HFFc6 (cell line): ENCODE measurements at regions not wholly inside any gene's neighbourhood (a gene's known extent, or its start where the extent isn't known, plus 50 kb on each side); places are given as distances from the start of the nearest gene placed in this dataset.

Source experiments
- DNase-seq: peaks from one replicate; pipeline ENCODE4 v3.0.0-alpha.2; 2018
- H3K27ac Mint-ChIP-seq: 2 replicates; pipeline ENCODE4 v1.8.0; 2020; ENCODE audit warnings: mild to moderate bottlenecking, mixed read lengths
- H3K27me3 Mint-ChIP-seq: 2 replicates; pipeline ENCODE4 v1.8.0; 2021; ENCODE audit warnings: mild to moderate bottlenecking, moderate library complexity, mixed read lengths; ENCODE audit not compliant: insufficient read depth
- H3K36me3 Mint-ChIP-seq: 2 replicates; pipeline ENCODE4 v1.8.0; 2021; ENCODE audit warnings: low read depth, mixed read lengths
- H3K4me1 Mint-ChIP-seq: 2 replicates; pipeline ENCODE4 v1.8.0; 2020; ENCODE audit warnings: low read depth, mixed read lengths
- H3K4me3 Mint-ChIP-seq: 2 replicates; pipeline ENCODE4 v1.8.0; 2020; ENCODE audit warnings: mild to moderate bottlenecking, moderate library complexity, mixed read lengths
- H3K9me3 Mint-ChIP-seq: 2 replicates; pipeline ENCODE4 v1.8.0; 2020; ENCODE audit warnings: mild to moderate bottlenecking, mixed read lengths
- TF ChIP-seq, protein P1 (sequence below): fragments of 200-600 bp; sonication (generic); IDR thresholded peaks from 2 replicates; pipeline ENCODE4 v1.5.0; 2021; ENCODE audit warnings: antibody characterized with exemption, mild to moderate bottlenecking

DNA sequence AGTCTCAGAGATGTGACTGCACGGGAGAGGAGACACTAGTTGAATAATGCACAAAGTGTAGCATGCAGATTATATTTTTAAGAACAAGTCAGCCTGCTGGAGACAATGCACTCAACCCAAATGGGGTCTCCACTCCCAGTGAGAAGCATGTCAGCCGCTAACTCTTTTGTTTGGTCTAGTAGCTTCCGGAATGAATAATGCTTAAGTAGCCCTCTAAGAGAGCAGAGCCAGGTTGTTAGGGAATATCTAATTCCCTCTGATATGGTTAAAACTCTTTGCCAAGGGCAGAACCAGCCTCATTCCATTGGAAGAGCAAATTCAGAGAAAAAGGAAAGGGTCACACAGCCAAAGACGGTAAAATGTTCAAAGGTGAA is 80.4 kb downstream of the DAD1 start:
- no peak for DNase-seq
- TF ChIP-seq, protein P1, sequence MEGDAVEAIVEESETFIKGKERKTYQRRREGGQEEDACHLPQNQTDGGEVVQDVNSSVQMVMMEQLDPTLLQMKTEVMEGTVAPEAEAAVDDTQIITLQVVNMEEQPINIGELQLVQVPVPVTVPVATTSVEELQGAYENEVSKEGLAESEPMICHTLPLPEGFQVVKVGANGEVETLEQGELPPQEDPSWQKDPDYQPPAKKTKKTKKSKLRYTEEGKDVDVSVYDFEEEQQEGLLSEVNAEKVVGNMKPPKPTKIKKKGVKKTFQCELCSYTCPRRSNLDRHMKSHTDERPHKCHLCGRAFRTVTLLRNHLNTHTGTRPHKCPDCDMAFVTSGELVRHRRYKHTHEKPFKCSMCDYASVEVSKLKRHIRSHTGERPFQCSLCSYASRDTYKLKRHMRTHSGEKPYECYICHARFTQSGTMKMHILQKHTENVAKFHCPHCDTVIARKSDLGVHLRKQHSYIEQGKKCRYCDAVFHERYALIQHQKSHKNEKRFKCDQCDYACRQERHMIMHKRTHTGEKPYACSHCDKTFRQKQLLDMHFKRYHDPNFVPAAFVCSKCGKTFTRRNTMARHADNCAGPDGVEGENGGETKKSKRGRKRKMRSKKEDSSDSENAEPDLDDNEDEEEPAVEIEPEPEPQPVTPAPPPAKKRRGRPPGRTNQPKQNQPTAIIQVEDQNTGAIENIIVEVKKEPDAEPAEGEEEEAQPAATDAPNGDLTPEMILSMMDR, result no peak
- H3K27me3 Mint-ChIP-seq, result no peaks in the 10 kb centered on the region; the same call in 1 of the 2 replicates
- H3K4me1 Mint-ChIP-seq, result peaks cover 34% of the 10 kb centered on the region
- H3K36me3 Mint-ChIP-seq, result no peaks in the 10 kb centered on the region
- H3K9me3 Mint-ChIP-seq, result no peaks in the 10 kb centered on the region
- no peak overlapping the region for H3K27ac Mint-ChIP-seq
- H3K4me3 Mint-ChIP-seq, result no peak overlapping the region

DNA sequence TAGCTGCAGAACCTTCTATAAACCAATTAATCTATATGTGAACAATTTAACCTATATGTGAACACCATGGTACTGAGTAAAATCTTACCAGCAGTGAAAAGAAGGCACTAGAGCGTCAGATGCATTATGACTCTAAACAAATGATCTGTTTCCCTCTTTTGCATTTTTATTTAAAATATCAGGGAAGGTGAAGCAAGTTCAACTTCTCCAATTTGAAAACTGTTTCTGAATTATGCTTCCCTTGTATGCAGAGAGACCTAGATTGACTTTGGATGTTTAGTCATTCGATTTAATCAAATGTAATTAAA is 80.9 kb downstream of the DAD1 start:
- Mint-ChIP-seq H3K27me3 (peaks cover under 1% of the 10 kb centered on the region; the same call in 1 of the 2 replicates), H3K4me1 (peaks cover 29% of the 10 kb centered on the region), H3K27ac (no peak overlapping the region), H3K9me3 (no peaks in the 10 kb centered on the region), H3K36me3 (no peaks in the 10 kb centered on the region), H3K4me3 (no peak overlapping the region)
- TF ChIP-seq, protein P1, result no peak
- DNase-seq, result no peak

DNA sequence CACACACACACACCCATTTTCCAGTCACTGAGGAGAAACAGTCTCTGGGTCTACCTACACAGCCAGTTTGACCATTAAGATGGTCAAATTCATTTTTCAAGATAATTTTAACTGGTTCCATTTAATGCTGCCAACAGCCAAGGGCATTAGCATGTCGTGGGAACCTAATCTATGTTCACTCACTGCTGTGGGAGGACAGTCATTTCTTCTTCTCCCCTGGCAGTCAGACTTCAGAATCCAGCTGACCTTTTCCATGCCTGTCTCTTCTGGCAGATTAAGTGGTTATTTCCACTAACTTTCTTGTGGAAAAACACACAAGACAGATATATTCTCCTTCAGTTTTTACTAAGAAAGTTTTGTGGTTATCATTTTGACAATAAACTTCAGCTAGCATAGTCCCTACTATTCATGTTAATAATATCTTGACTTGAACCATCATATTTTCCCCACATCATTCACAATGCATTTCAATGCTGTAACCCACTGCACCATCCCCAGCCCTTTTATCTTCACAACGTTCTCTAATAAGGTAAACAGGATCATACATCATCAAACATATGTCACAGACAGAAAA is 82.2 kb downstream of the DAD1 start:
- Mint-ChIP-seq H3K4me3 (no peak overlapping the region), H3K27me3 (peaks cover 6% of the 10 kb centered on the region; the same call in 1 of the 2 replicates), H3K27ac (no peak overlapping the region), H3K36me3 (no peaks in the 10 kb centered on the region), H3K4me1 (peaks cover 21% of the 10 kb centered on the region), H3K9me3 (no peaks in the 10 kb centered on the region)
- TF ChIP-seq, protein P1, result no peak
- DNase-seq, result no peak

DNA sequence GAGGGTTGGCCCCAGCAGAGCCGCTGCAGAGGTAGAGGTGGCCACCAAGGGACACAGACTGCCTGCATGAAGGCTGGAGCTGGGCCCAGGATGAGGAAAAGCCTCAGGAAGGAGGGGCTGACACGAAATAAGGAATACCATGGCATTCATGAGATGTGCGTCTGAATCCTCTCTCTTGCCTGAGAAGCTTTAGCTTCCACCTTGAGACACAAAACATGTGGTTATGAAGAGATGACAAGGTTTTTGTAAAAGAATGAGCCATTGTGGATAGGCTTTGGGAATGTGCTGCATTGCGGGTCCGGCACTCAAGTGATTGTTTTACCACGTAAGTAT is 82.7 kb downstream of the DAD1 start:
- no peak for DNase-seq
- Mint-ChIP-seq H3K36me3 (no peaks in the 10 kb centered on the region), H3K27me3 (peaks cover 6% of the 10 kb centered on the region; the same call in 1 of the 2 replicates), H3K27ac (no peak overlapping the region), H3K4me3 (no peak overlapping the region), H3K4me1 (peaks cover 18% of the 10 kb centered on the region), H3K9me3 (no peaks in the 10 kb centered on the region)
- TF ChIP-seq, protein P1, result no peak

DNA sequence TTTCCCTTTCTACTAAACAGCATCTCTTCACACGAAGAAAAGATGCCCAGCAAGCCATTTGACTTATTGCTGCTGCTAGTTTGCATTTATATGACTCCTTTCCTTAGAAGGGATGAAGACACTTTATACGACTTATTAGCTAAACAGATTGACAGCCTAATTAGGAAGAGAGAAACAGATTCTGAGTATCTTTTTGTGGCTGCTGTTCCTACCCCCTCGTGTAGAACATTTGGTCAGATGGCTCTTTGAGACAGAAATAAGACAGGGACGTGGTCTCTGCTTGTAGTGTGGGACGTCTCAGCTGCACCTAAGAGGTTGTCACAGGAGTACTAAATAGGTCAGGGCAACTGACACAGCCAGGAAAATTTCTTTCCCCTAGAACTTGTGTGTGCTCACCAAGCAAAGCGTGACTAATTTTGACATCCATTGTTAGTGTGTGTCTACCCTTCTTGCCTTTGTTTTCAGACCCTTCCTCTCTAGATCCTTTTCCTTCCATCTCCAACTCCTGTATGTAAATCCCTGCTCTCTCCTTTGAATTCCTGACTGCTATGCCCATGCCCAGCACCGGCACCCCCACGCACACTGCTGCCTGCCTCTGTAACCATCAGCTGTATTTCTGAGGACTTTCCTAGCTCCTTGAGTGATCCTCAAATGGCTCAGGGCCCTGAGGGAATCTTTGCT is 83.2 kb downstream of the DAD1 start:
- peaks cover 6% of the 10 kb centered on the region; the same call in 1 of the 2 replicates for H3K27me3 Mint-ChIP-seq
- H3K4me3 Mint-ChIP-seq, result no peak overlapping the region
- H3K27ac Mint-ChIP-seq, result no peak overlapping the region
- H3K9me3 Mint-ChIP-seq, result no peaks in the 10 kb centered on the region
- H3K4me1 Mint-ChIP-seq, result peaks cover 13% of the 10 kb centered on the region
- no peaks in the 10 kb centered on the region for H3K36me3 Mint-ChIP-seq
- DNase-seq, result no peak
- TF ChIP-seq, protein P1, result no peak
